ENCODE measurements at regions not wholly inside any gene's neighbourhood (a gene's known extent, or its start where the extent isn't known, plus 50 kb on each side); places are given as distances from the start of the nearest gene placed in this dataset.

DNA sequence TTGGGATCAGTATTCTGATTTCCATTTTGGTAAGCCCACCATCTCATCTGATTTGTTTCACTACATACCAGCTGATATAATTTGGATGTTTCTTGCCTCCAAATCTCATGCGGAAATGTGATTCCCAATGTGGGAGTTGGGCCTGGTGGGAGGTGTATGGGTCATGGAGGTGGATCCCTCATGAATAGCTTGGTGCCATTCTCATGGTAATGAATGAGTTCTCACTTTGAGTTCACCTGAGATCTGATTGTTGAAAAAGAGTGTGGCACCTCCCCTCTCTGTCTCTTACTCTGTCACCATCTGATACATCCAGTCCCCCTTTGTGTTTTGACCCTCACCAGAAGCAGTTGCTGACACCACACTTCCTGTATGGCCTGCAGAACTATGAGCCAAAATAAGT lies 347.3 kb downstream of the ARL4A start:
- TF ChIP-seq, protein P1, sequence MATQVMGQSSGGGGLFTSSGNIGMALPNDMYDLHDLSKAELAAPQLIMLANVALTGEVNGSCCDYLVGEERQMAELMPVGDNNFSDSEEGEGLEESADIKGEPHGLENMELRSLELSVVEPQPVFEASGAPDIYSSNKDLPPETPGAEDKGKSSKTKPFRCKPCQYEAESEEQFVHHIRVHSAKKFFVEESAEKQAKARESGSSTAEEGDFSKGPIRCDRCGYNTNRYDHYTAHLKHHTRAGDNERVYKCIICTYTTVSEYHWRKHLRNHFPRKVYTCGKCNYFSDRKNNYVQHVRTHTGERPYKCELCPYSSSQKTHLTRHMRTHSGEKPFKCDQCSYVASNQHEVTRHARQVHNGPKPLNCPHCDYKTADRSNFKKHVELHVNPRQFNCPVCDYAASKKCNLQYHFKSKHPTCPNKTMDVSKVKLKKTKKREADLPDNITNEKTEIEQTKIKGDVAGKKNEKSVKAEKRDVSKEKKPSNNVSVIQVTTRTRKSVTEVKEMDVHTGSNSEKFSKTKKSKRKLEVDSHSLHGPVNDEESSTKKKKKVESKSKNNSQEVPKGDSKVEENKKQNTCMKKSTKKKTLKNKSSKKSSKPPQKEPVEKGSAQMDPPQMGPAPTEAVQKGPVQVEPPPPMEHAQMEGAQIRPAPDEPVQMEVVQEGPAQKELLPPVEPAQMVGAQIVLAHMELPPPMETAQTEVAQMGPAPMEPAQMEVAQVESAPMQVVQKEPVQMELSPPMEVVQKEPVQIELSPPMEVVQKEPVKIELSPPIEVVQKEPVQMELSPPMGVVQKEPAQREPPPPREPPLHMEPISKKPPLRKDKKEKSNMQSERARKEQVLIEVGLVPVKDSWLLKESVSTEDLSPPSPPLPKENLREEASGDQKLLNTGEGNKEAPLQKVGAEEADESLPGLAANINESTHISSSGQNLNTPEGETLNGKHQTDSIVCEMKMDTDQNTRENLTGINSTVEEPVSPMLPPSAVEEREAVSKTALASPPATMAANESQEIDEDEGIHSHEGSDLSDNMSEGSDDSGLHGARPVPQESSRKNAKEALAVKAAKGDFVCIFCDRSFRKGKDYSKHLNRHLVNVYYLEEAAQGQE (IDR thresholded peaks at IDR 0.05; ENCODE audit: low read depth) = no peak
- TF ChIP-seq CREB1 (IDR thresholded peaks at IDR 0.05; ENCODE audit: low read depth) (no peak), TCF12 (IDR thresholded peaks at IDR 0.05; ENCODE audit: low read depth) (no peak), USF1 (IDR thresholded peaks at IDR 0.05) (no peak), CEBPB (IDR thresholded peaks at IDR 0.05) (no peak), ZBTB7A (IDR thresholded peaks at IDR 0.05; ENCODE audit: low read depth) (no peak), YY1 (IDR thresholded peaks at IDR 0.05; ENCODE audit: low read depth) (no peak), FOXM1 (IDR thresholded peaks at IDR 0.05; ENCODE audit: borderline replicate concordance, low read depth) (no peak), EP300 (IDR thresholded peaks at IDR 0.05; ENCODE audit: borderline replicate concordance) (no peak), EGR1 (IDR thresholded peaks at IDR 0.05) (no peak)

DNA sequence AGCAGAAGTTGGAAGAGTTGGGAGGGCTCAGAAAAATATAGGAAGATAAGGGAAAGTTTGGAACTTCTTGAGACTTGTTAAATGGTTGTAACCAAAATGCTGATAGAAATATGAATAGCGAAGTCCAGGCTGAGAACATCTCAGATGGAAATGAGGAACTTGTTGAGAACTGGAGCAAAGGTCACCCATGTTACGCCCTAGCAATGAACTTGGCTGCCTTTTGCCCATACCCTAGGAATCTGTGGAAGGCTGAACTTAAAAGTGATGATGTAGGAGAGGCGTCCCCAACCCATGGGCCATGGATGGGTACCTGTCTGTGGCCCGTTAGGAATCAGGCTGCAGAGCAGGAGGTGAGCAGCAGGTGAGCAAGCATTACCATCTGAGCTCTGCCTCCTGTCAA lies 347.8 kb downstream of the ARL4A start:
- TF ChIP-seq EGR1 (IDR thresholded peaks at IDR 0.05) = no peak

GRCh38 chr7:13036256-13036780 lies 348.9 kb downstream of the ARL4A start:
- TF ChIP-seq TEAD4 (IDR thresholded peaks at IDR 0.05) (no peak), EP300 (IDR thresholded peaks at IDR 0.05; ENCODE audit: borderline replicate concordance) (no peak), EGR1 (IDR thresholded peaks at IDR 0.05) (no peak), FOXM1 (IDR thresholded peaks at IDR 0.05; ENCODE audit: borderline replicate concordance, low read depth) (no peak), TAF1 (IDR thresholded peaks at IDR 0.05; ENCODE audit: low read depth) (no peak), ZBTB7A (IDR thresholded peaks at IDR 0.05; ENCODE audit: low read depth) (no peak), YY1 (IDR thresholded peaks at IDR 0.05; ENCODE audit: low read depth) (no peak), USF1 (IDR thresholded peaks at IDR 0.05) (no peak), CREB1 (IDR thresholded peaks at IDR 0.05; ENCODE audit: low read depth) (no peak), NFIC (IDR thresholded peaks at IDR 0.05) (no peak), RAD21 (IDR thresholded peaks at IDR 0.05; ENCODE audit: low read depth) (no peak)
- TF ChIP-seq, protein P1 (IDR thresholded peaks at IDR 0.05; ENCODE audit: low read depth) = no peak

GRCh38 chr7:13037216-13037615 lies 349.8 kb downstream of the ARL4A start:
- TF ChIP-seq MAX (IDR thresholded peaks at IDR 0.05) (no peak), RAD21 (IDR thresholded peaks at IDR 0.05; ENCODE audit: low read depth) (no peak), FOXM1 (IDR thresholded peaks at IDR 0.05; ENCODE audit: borderline replicate concordance, low read depth) (no peak), YY1 (IDR thresholded peaks at IDR 0.05; ENCODE audit: low read depth) (no peak), CREB1 (IDR thresholded peaks at IDR 0.05; ENCODE audit: low read depth) (no peak)
- TF ChIP-seq, protein P1 (IDR thresholded peaks at IDR 0.05; ENCODE audit: low read depth) = no peak

GRCh38 chr7:13041368-13041988 lies 354.0 kb downstream of the ARL4A start:
- no peak for TF ChIP-seq TAF1 (IDR thresholded peaks at IDR 0.05; ENCODE audit: low read depth)
